ENCODE measurements at regions not wholly inside any gene's neighbourhood (a gene's known extent, or its start where the extent isn't known, plus 50 kb on each side); places are given as distances from the start of the nearest gene placed in this dataset.

- no peak for DNase-seq
- Mint-ChIP-seq H3K27me3 (no peaks in the 10 kb centered on the region), H3K36me3 (no peaks in the 10 kb centered on the region), H3K27ac (no peak overlapping the region), H3K9me3 (no peaks in the 10 kb centered on the region), H3K4me3 (no peak overlapping the region), H3K4me1 (no peaks in the 10 kb centered on the region)
- CTCF ChIA-PET: no interaction called here
These were observed 224.4 kb downstream of the C12orf75 start for GRCh38 chr12:105554856-105555255.

GRCh38 chr12:105555556-105556295, 225.2 kb downstream of the C12orf75 start:
- Mint-ChIP-seq H3K9me3 (no peaks in the 10 kb centered on the region), H3K4me1 (no peaks in the 10 kb centered on the region), H3K36me3 (no peaks in the 10 kb centered on the region), H3K27ac (no peak overlapping the region), H3K27me3 (no peaks in the 10 kb centered on the region), H3K4me3 (no peak overlapping the region)
- no peak for DNase-seq
- CTCF ChIA-PET: no interaction called here

GRCh38 chr12:105559310-105559709, 228.8 kb downstream of the C12orf75 start:
- H3K9me3 Mint-ChIP-seq: no peaks in the 10 kb centered on the region
- no peak for DNase-seq
- CTCF ChIA-PET: no interaction called here
- no peak overlapping the region for H3K4me3 Mint-ChIP-seq
- H3K36me3 Mint-ChIP-seq: no peaks in the 10 kb centered on the region
- H3K27ac Mint-ChIP-seq: no peak overlapping the region
- no peaks in the 10 kb centered on the region for H3K4me1 Mint-ChIP-seq
- H3K27me3 Mint-ChIP-seq: no peaks in the 10 kb centered on the region

GRCh38 chr12:105561546-105562198, 231.2 kb downstream of the C12orf75 start:
- H3K4me3 Mint-ChIP-seq: no peak overlapping the region
- no peak overlapping the region for H3K27ac Mint-ChIP-seq
- no peaks in the 10 kb centered on the region for H3K9me3 Mint-ChIP-seq
- no peaks in the 10 kb centered on the region for H3K36me3 Mint-ChIP-seq
- no peaks in the 10 kb centered on the region for H3K27me3 Mint-ChIP-seq
- DNase-seq: no peak
- CTCF ChIA-PET: no interaction called here
- H3K4me1 Mint-ChIP-seq: no peaks in the 10 kb centered on the region

GRCh38 chr12:105562199-105562971, 231.9 kb downstream of the C12orf75 start:
- Mint-ChIP-seq H3K36me3 (no peaks in the 10 kb centered on the region), H3K4me1 (no peaks in the 10 kb centered on the region), H3K27me3 (no peaks in the 10 kb centered on the region), H3K4me3 (no peak overlapping the region), H3K9me3 (no peaks in the 10 kb centered on the region), H3K27ac (no peak overlapping the region)
- no peak for DNase-seq
- CTCF ChIA-PET: no interaction called here

GRCh38 chr12:105567061-105567460, 236.6 kb downstream of the C12orf75 start:
- Mint-ChIP-seq H3K4me1 (no peaks in the 10 kb centered on the region), H3K27me3 (no peaks in the 10 kb centered on the region)
- DNase-seq: no peak

GRCh38 chr12:105569886-105570285, 239.4 kb downstream of the C12orf75 start:
- CTCF ChIA-PET: no interaction called here
- no peaks in the 10 kb centered on the region for H3K9me3 Mint-ChIP-seq
- H3K27me3 Mint-ChIP-seq: no peaks in the 10 kb centered on the region
- H3K4me3 Mint-ChIP-seq: no peak overlapping the region
- H3K27ac Mint-ChIP-seq: no peak overlapping the region
- no peaks in the 10 kb centered on the region for H3K36me3 Mint-ChIP-seq
- H3K4me1 Mint-ChIP-seq: no peaks in the 10 kb centered on the region
- no peak for DNase-seq

More at GRCh38 chr12:105567061-105567460, 236.6 kb downstream of the C12orf75 start:
- Mint-ChIP-seq H3K36me3 (no peaks in the 10 kb centered on the region), H3K27ac (no peak overlapping the region), H3K4me3 (no peak overlapping the region), H3K9me3 (no peaks in the 10 kb centered on the region)
- CTCF ChIA-PET: no interaction called here

GRCh38 chr12:105570944-105571343, 240.5 kb downstream of the C12orf75 start:
- Mint-ChIP-seq H3K27me3 (no peaks in the 10 kb centered on the region), H3K9me3 (no peaks in the 10 kb centered on the region), H3K36me3 (no peaks in the 10 kb centered on the region), H3K4me3 (no peak overlapping the region), H3K27ac (no peak overlapping the region), H3K4me1 (no peaks in the 10 kb centered on the region)
- no peak for DNase-seq
- CTCF ChIA-PET: no interaction called here

GRCh38 chr12:105573574-105573973, 243.1 kb downstream of the C12orf75 start:
- CTCF ChIA-PET: no interaction called here
- no peak overlapping the region for H3K27ac Mint-ChIP-seq
- H3K9me3 Mint-ChIP-seq: no peaks in the 10 kb centered on the region
- no peaks in the 10 kb centered on the region for H3K36me3 Mint-ChIP-seq
- no peaks in the 10 kb centered on the region for H3K4me1 Mint-ChIP-seq
- H3K27me3 Mint-ChIP-seq: no peaks in the 10 kb centered on the region
- H3K4me3 Mint-ChIP-seq: no peak overlapping the region
- DNase-seq: no peak

- H3K27me3 Mint-ChIP-seq: no peaks in the 10 kb centered on the region
- CTCF ChIA-PET: no interaction called here
These were observed 243.7 kb downstream of the C12orf75 start for GRCh38 chr12:105574056-105574715.

GRCh38 chr12:105575235-105575634, 244.7 kb downstream of the C12orf75 start:
- H3K4me3 Mint-ChIP-seq: no peak overlapping the region

More at GRCh38 chr12:105574056-105574715, 243.7 kb downstream of the C12orf75 start:
- H3K36me3 Mint-ChIP-seq: no peaks in the 10 kb centered on the region
- H3K4me3 Mint-ChIP-seq: no peak overlapping the region
- H3K27ac Mint-ChIP-seq: no peak overlapping the region
- H3K9me3 Mint-ChIP-seq: no peaks in the 10 kb centered on the region
- DNase-seq: no peak
- no peaks in the 10 kb centered on the region for H3K4me1 Mint-ChIP-seq

GRCh38 chr12:105576261-105576660, 245.8 kb downstream of the C12orf75 start:
- CTCF ChIA-PET: no interaction called here
- no peaks in the 10 kb centered on the region for H3K27me3 Mint-ChIP-seq
- no peak overlapping the region for H3K27ac Mint-ChIP-seq
- DNase-seq: no peak
- no peaks in the 10 kb centered on the region for H3K9me3 Mint-ChIP-seq
- H3K36me3 Mint-ChIP-seq: no peaks in the 10 kb centered on the region
- H3K4me3 Mint-ChIP-seq: no peak overlapping the region
- H3K4me1 Mint-ChIP-seq: no peaks in the 10 kb centered on the region

More at GRCh38 chr12:105575235-105575634, 244.7 kb downstream of the C12orf75 start:
- H3K4me1 Mint-ChIP-seq: no peaks in the 10 kb centered on the region
- no peak for DNase-seq
- no peaks in the 10 kb centered on the region for H3K36me3 Mint-ChIP-seq
- no peak overlapping the region for H3K27ac Mint-ChIP-seq
- H3K9me3 Mint-ChIP-seq: no peaks in the 10 kb centered on the region
- CTCF ChIA-PET: no interaction called here
- no peaks in the 10 kb centered on the region for H3K27me3 Mint-ChIP-seq

- H3K36me3 Mint-ChIP-seq: no peaks in the 10 kb centered on the region
- CTCF ChIA-PET: no interaction called here
- no peaks in the 10 kb centered on the region for H3K9me3 Mint-ChIP-seq
- H3K27ac Mint-ChIP-seq: no peak overlapping the region
- DNase-seq: no peak
- no peak overlapping the region for H3K4me3 Mint-ChIP-seq
- H3K4me1 Mint-ChIP-seq: no peaks in the 10 kb centered on the region
- H3K27me3 Mint-ChIP-seq: no peaks in the 10 kb centered on the region
These were observed 250.4 kb downstream of the C12orf75 start for GRCh38 chr12:105580821-105581352.

GRCh38 chr12:105581420-105581819, 250.9 kb downstream of the C12orf75 start:
- Mint-ChIP-seq H3K9me3 (no peaks in the 10 kb centered on the region), H3K4me3 (no peak overlapping the region), H3K27me3 (no peaks in the 10 kb centered on the region), H3K4me1 (no peaks in the 10 kb centered on the region), H3K27ac (no peak overlapping the region), H3K36me3 (no peaks in the 10 kb centered on the region)
- CTCF ChIA-PET: no interaction called here
- DNase-seq: no peak
